ENCODE measurements at regions not wholly inside any gene's neighbourhood (a gene's known extent, or its start where the extent isn't known, plus 50 kb on each side); places are given as distances from the start of the nearest gene placed in this dataset.

GRCh38 chr6:88287696-88288095 lies 121.5 kb upstream of the CNR1 start:
- TF ChIP-seq, protein P1, sequence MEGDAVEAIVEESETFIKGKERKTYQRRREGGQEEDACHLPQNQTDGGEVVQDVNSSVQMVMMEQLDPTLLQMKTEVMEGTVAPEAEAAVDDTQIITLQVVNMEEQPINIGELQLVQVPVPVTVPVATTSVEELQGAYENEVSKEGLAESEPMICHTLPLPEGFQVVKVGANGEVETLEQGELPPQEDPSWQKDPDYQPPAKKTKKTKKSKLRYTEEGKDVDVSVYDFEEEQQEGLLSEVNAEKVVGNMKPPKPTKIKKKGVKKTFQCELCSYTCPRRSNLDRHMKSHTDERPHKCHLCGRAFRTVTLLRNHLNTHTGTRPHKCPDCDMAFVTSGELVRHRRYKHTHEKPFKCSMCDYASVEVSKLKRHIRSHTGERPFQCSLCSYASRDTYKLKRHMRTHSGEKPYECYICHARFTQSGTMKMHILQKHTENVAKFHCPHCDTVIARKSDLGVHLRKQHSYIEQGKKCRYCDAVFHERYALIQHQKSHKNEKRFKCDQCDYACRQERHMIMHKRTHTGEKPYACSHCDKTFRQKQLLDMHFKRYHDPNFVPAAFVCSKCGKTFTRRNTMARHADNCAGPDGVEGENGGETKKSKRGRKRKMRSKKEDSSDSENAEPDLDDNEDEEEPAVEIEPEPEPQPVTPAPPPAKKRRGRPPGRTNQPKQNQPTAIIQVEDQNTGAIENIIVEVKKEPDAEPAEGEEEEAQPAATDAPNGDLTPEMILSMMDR (IDR thresholded peaks at IDR 0.05) = no peak
- TF ChIP-seq SIN3A (IDR thresholded peaks at IDR 0.05; ENCODE audit: borderline replicate concordance, insufficient read depth, low read depth, low read length) = no peak
- no peak for TF ChIP-seq POLR2AphosphoS5 (IDR thresholded peaks at IDR 0.05; ENCODE audit: low read depth, low read length)
